ENCODE measurements at regions not wholly inside any gene's neighbourhood (a gene's known extent, or its start where the extent isn't known, plus 50 kb on each side); places are given as distances from the start of the nearest gene placed in this dataset.

GRCh38 chr3:30293621-30294240, 312.7 kb upstream of the TGFBR2 start:
- no peaks in the 10 kb centered on the region for H3K36me3 ChIP-seq (ENCODE audit: insufficient read depth)
- peaks cover 18% of the 10 kb centered on the region; the same call in 1 of the 2 replicates for H3K4me1 ChIP-seq (ENCODE audit: insufficient read depth)
- Mint-ChIP-seq H3K4me3 (no peak overlapping the region), H3K27me3 (ENCODE audit: insufficient read depth, low read depth, poor library complexity) (no peaks in the 10 kb centered on the region), H3K9me3 (no peaks in the 10 kb centered on the region), H3K36me3 (ENCODE audit: low read depth) (no peaks in the 10 kb centered on the region), H3K4me1 (peaks cover 22% of the 10 kb centered on the region), H3K27ac (no peak overlapping the region)
- no peak overlapping the region for H3K4me2 ChIP-seq
- peak overlapping the region; percentile 23; the same call in 1 of the 2 replicates for H2AFZ ChIP-seq
- no peak overlapping the region for H3K27ac ChIP-seq (ENCODE audit: low read depth)
- H4K20me1 ChIP-seq (replicated peaks; ENCODE audit: insufficient read depth) = no peaks in the 10 kb centered on the region
- H3K9me2 ChIP-seq (ENCODE audit: insufficient read depth) = no peaks in the 10 kb centered on the region
- H3K27me3 ChIP-seq (ENCODE audit: insufficient read depth) = no peaks in the 10 kb centered on the region
- H3K4me3 ChIP-seq = no peak overlapping the region
- no peaks in the 10 kb centered on the region for H3K79me2 ChIP-seq (replicated peaks; ENCODE audit: insufficient read depth)
- DNase-seq (ENCODE audit: low spot score) = no peak
- ATAC-seq = no peak
- TF ChIP-seq REST (IDR thresholded peaks at IDR 0.05; ENCODE audit: unreplicated experiment) (no peak), JUNB (IDR thresholded peaks at IDR 0.05; ENCODE audit: unreplicated experiment) (no peak), STAT1 (IDR thresholded peaks at IDR 0.05; ENCODE audit: unreplicated experiment) (no peak), ZNF462 (CRISPR knock-in tag; IDR thresholded peaks at IDR 0.05) (no peak), ETS1 (IDR thresholded peaks at IDR 0.05) (no peak), EZH2phosphoT487 (IDR thresholded peaks at IDR 0.05; ENCODE audit: unreplicated experiment) (no peak), CREB1 (CRISPR knock-in tag; IDR thresholded peaks at IDR 0.05; ENCODE audit: low read depth) (no peak), NANOG (IDR thresholded peaks at IDR 0.05; ENCODE audit: borderline replicate concordance) (no peak), POLR2AphosphoS5 (IDR thresholded peaks at IDR 0.05; ENCODE audit: low read depth) (no peak), ZNF114 (CRISPR knock-in tag; IDR thresholded peaks at IDR 0.05) (no peak), ZNF331 (CRISPR knock-in tag; IDR thresholded peaks at IDR 0.05; ENCODE audit: low read depth) (no peak), CTCF (conservative IDR thresholded peaks at IDR 0.05; ENCODE audit: low read depth in 2 of 2) (no peak), EZH2 (IDR thresholded peaks at IDR 0.05; ENCODE audit: low read depth, unreplicated experiment) (no peak)
- H3F3A ChIP-seq (replicated peaks; ENCODE audit: low read depth) = no peaks in the 10 kb centered on the region

All from GM23338 (cell line).